HG03135 (cell line): ENCODE measurements at regions not wholly inside any gene's neighbourhood (a gene's known extent, or its start where the extent isn't known, plus 50 kb on each side); places are given as distances from the start of the nearest gene placed in this dataset.

ENCODE experiments used
- ATAC-seq: cut with Tn5 transposase; IDR thresholded peaks from one replicate; pipeline ENCODE4 v1.9.1; 2021; ENCODE audit warnings: mild to moderate bottlenecking, moderate library complexity; ENCODE audit not compliant: unreplicated experiment

GRCh38 chr11:92885600-92885999 lies 83.9 kb upstream of the MTNR1B start:
- ATAC-seq, result no peak

- ATAC-seq, result no peak
Observed at GRCh38 chr11:92886243-92886905, 83.1 kb upstream of the MTNR1B start.

- ATAC-seq, result no peak
Observed at GRCh38 chr11:92888696-92889095, 80.8 kb upstream of the MTNR1B start.

- no peak for ATAC-seq
Observed at GRCh38 chr11:92890846-92891245, 78.6 kb upstream of the MTNR1B start.

- no peak for ATAC-seq
Observed at GRCh38 chr11:92892802-92893684, 76.4 kb upstream of the MTNR1B start.

GRCh38 chr11:92894197-92894596 lies 75.3 kb upstream of the MTNR1B start:
- no peak for ATAC-seq

GRCh38 chr11:92897487-92897886 lies 72.0 kb upstream of the MTNR1B start:
- ATAC-seq, result no peak

- no peak for ATAC-seq
Observed at GRCh38 chr11:92902417-92902816, 67.0 kb upstream of the MTNR1B start.

- no peak for ATAC-seq
Observed at GRCh38 chr11:92907671-92908070, 61.8 kb upstream of the MTNR1B start.

GRCh38 chr11:92909214-92909613 lies 60.2 kb upstream of the MTNR1B start:
- ATAC-seq, result no peak

GRCh38 chr11:92911478-92911877 lies 58.0 kb upstream of the MTNR1B start:
- no peak for ATAC-seq

GRCh38 chr11:92915551-92915950 lies 53.9 kb upstream of the MTNR1B start:
- no peak for ATAC-seq

GRCh38 chr11:92916299-92916698 lies 53.2 kb upstream of the MTNR1B start:
- ATAC-seq, result no peak

- no peak for ATAC-seq
Observed at GRCh38 chr11:92917927-92918326, 51.5 kb upstream of the MTNR1B start.

- ATAC-seq, result no peak
Observed at GRCh38 chr11:92919048-92919447, 50.4 kb upstream of the MTNR1B start.
